GM23248 (cell line): ENCODE measurements at regions not wholly inside any gene's neighbourhood (a gene's known extent, or its start where the extent isn't known, plus 50 kb on each side); places are given as distances from the start of the nearest gene placed in this dataset.

Experiments used
- EZH2 ChIP-seq: fragments of 200-600 bp; sonication (generic); IDR thresholded peaks from 2 replicates; pipeline ENCODE4 v1.6.1; 2018; ENCODE audit warnings: antibody characterized with exemption, mild to moderate bottlenecking; ENCODE audit not compliant: insufficient read depth, poor library complexity, severe bottlenecking
- EZH2phosphoT487 ChIP-seq: fragments of 200-600 bp; sonication (generic); IDR thresholded peaks from 2 replicates; pipeline ENCODE4 v1.6.1; 2018; ENCODE audit warnings: antibody characterized with exemption, moderate library complexity, mild to moderate bottlenecking, low read depth; ENCODE audit not compliant: insufficient read depth

- TF ChIP-seq EZH2 (no peak), EZH2phosphoT487 (no peak)
Observed at GRCh38 chr6:85797993-85798392, 155.3 kb upstream of the SYNCRIP start.
